ENCODE measurements at regions not wholly inside any gene's neighbourhood (a gene's known extent, or its start where the extent isn't known, plus 50 kb on each side); places are given as distances from the start of the nearest gene placed in this dataset.
"Not testable (repeated sequence)": the region's sequence is repeated elsewhere in the genome, so short reads cannot be mapped to it uniquely, and the experiment has no call there.

- Histone ChIP-seq H3K27me3 (no peaks in the 10 kb centered on the region), H3K9me3 (no peaks in the 10 kb centered on the region), H3K4me3 (no peak overlapping the region), H3K4me1 (no peaks in the 10 kb centered on the region), H3K36me3 (no peaks in the 10 kb centered on the region), H3K27ac (no peak overlapping the region)
- TF ChIP-seq, protein P1, sequence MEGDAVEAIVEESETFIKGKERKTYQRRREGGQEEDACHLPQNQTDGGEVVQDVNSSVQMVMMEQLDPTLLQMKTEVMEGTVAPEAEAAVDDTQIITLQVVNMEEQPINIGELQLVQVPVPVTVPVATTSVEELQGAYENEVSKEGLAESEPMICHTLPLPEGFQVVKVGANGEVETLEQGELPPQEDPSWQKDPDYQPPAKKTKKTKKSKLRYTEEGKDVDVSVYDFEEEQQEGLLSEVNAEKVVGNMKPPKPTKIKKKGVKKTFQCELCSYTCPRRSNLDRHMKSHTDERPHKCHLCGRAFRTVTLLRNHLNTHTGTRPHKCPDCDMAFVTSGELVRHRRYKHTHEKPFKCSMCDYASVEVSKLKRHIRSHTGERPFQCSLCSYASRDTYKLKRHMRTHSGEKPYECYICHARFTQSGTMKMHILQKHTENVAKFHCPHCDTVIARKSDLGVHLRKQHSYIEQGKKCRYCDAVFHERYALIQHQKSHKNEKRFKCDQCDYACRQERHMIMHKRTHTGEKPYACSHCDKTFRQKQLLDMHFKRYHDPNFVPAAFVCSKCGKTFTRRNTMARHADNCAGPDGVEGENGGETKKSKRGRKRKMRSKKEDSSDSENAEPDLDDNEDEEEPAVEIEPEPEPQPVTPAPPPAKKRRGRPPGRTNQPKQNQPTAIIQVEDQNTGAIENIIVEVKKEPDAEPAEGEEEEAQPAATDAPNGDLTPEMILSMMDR (IDR thresholded peaks at IDR 0.05 in 4 of 5, conservative IDR thresholded peaks at IDR 0.05 in 1 of 5), result no peak
- no peak for TF ChIP-seq POLR2A (IDR thresholded peaks at IDR 0.05)
- DNase-seq (no peak), ATAC-seq (no peak)
- intact Hi-C loops (cut with DNase I; ENCODE audit: low total_unique reads), result no loop called here
- in situ Hi-C loops (cut with MboI; ENCODE audit: low sequenced_read_pairs in 4 of 4), result no loop called here
Observed at GRCh38 chr2:192700934-192701333, 506.2 kb upstream of the TMEFF2 start.

DNA sequence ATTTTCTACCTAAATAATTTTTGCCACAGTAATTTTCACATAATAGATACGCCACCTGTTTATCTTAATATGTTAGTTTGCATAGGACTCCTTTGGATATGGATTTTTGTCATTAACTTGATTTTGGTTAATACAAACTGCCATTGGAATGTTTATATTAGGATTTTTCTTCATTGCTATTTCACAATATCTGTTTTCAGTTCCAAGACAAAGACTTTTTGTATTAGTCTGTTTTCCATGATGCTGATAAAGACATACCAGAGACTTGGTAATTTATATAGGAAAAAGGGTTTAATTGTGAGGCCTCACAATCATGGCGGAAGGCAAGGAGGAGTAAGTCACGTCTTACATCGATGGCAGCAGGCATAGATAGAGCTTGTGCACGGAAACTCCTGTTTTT is 503.1 kb upstream of the TMEFF2 start:
- Histone ChIP-seq H3K27me3 (no peaks in the 10 kb centered on the region), H3K27ac (no peak overlapping the region), H3K36me3 (no peaks in the 10 kb centered on the region), H3K4me3 (no peak overlapping the region), H3K4me1 (no peaks in the 10 kb centered on the region), H3K9me3 (no peaks in the 10 kb centered on the region)
- in situ Hi-C loops (cut with MboI; ENCODE audit: low sequenced_read_pairs in 4 of 4), result no loop called here
- no peak for ATAC-seq
- TF ChIP-seq, protein P1 (IDR thresholded peaks at IDR 0.05 in 4 of 5, conservative IDR thresholded peaks at IDR 0.05 in 1 of 5), result no peak
- no peak for TF ChIP-seq POLR2A (IDR thresholded peaks at IDR 0.05)
- no peak for DNase-seq
- intact Hi-C loops (cut with DNase I; ENCODE audit: low total_unique reads), result no loop called here

- in situ Hi-C loops (cut with MboI; ENCODE audit: low sequenced_read_pairs in 4 of 4) (no loop called here), intact Hi-C loops (cut with DNase I; ENCODE audit: low total_unique reads) (no loop called here)
- Histone ChIP-seq H3K4me1 (no peaks in the 10 kb centered on the region), H3K27ac (no peak overlapping the region), H3K27me3 (no peaks in the 10 kb centered on the region), H3K36me3 (no peaks in the 10 kb centered on the region), H3K9me3 (no peaks in the 10 kb centered on the region), H3K4me3 (no peak overlapping the region)
- no peak for ATAC-seq
- TF ChIP-seq, protein P1 (IDR thresholded peaks at IDR 0.05 in 4 of 5, conservative IDR thresholded peaks at IDR 0.05 in 1 of 5), result no peak
- TF ChIP-seq POLR2A (IDR thresholded peaks at IDR 0.05), result no peak
- no peak for DNase-seq
Observed at GRCh38 chr2:192696857-192697256, 502.1 kb upstream of the TMEFF2 start.

DNA sequence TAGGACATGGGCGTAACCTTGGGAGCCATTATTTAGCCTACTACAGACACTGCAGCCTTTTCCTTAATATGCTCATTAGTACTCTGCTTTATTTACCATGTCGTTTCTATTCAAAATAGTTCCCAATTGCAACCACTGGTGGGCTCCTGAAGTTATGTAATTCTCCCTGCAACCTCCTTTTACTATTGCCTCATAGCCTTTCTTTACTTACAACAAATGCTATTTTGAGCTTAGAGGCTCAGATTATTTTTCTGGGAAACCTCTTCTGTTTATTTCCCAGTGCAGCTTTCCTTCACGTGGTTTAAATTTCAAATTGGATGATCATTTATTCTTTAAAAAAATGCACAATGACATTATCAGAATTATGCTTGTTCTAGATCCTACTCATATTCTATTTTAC is 492.3 kb upstream of the TMEFF2 start:
- DNase-seq, result no peak
- in situ Hi-C loops (cut with MboI; ENCODE audit: low sequenced_read_pairs in 4 of 4) (no loop called here), intact Hi-C loops (cut with DNase I; ENCODE audit: low total_unique reads) (no loop called here)
- no peaks in the 10 kb centered on the region for H3K9me3 ChIP-seq
- no peaks in the 10 kb centered on the region for H3K27me3 ChIP-seq
- no peaks in the 10 kb centered on the region for H3K36me3 ChIP-seq
- H3K4me1 ChIP-seq, result no peaks in the 10 kb centered on the region
- TF ChIP-seq POLR2A (IDR thresholded peaks at IDR 0.05), result no peak
- TF ChIP-seq, protein P1 (IDR thresholded peaks at IDR 0.05 in 4 of 5, conservative IDR thresholded peaks at IDR 0.05 in 1 of 5), result no peak
- no peak for ATAC-seq
- H3K4me3 ChIP-seq, result no peak overlapping the region
- no peak overlapping the region for H3K27ac ChIP-seq

DNA sequence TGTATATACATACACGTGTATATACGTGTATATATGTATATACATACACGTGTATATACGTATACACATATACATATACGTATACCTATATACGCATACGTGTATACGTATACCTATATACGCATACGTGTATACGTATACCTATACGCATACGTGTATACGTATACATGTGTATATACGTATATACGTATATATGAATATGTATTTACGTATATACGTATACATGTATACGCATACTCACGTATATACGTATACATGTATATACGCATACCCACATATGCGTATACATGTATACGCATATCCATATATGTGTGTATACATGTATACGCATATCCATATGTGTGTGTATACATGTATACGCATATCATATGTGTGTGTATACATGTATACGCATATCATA is 487.8 kb upstream of the TMEFF2 start:
- DNase-seq; H3K4me1 ChIP-seq; in situ Hi-C loops (cut with MboI; ENCODE audit: low sequenced_read_pairs in 4 of 4); H3K27me3 ChIP-seq; H3K27ac ChIP-seq; H3K9me3 ChIP-seq; intact Hi-C loops (cut with DNase I; ENCODE audit: low total_unique reads); H3K4me3 ChIP-seq; H3K36me3 ChIP-seq; ATAC-seq: not testable (repeated sequence)
